GM10266 (cell line): ENCODE measurements at regions not wholly inside any gene's neighbourhood (a gene's known extent, or its start where the extent isn't known, plus 50 kb on each side); places are given as distances from the start of the nearest gene placed in this dataset.

Experiments used
- DNase-seq: peaks from one replicate; pipeline ENCODE4 v3.0.0; 2012; ENCODE audit errors: extremely low spot score
- CTCF ChIP-seq: IDR thresholded peaks from 2 replicates; pipeline ENCODE4 v1.5.1; 2012; ENCODE audit warnings: mild to moderate bottlenecking, low read depth; ENCODE audit not compliant: control insufficient read depth, insufficient read depth; ENCODE audit errors: missing control alignments

- DNase-seq, result no peak
- TF ChIP-seq CTCF, result no peak
Observed at GRCh38 chr15:98554272-98555172, 93.8 kb upstream of the IGF1R start.

GRCh38 chr15:98555173-98555515 lies 93.2 kb upstream of the IGF1R start:
- no peak for TF ChIP-seq CTCF
- no peak for DNase-seq

GRCh38 chr15:98556321-98556720 lies 92.0 kb upstream of the IGF1R start:
- no peak for TF ChIP-seq CTCF
- DNase-seq, result no peak

- TF ChIP-seq CTCF, result no peak
- DNase-seq, result no peak
Observed at GRCh38 chr15:98560338-98560737, 88.0 kb upstream of the IGF1R start.

GRCh38 chr15:98561169-98561941 lies 87.0 kb upstream of the IGF1R start:
- no peak for DNase-seq
- no peak for TF ChIP-seq CTCF

GRCh38 chr15:98562331-98562937 lies 85.9 kb upstream of the IGF1R start:
- TF ChIP-seq CTCF, result no peak

GRCh38 chr15:98565566-98565965 lies 82.8 kb upstream of the IGF1R start:
- no peak for TF ChIP-seq CTCF
- no peak for DNase-seq

More at GRCh38 chr15:98562331-98562937, 85.9 kb upstream of the IGF1R start:
- no peak for DNase-seq
